DOHH2 (cell line): ENCODE measurements at regions not wholly inside any gene's neighbourhood (a gene's known extent, or its start where the extent isn't known, plus 50 kb on each side); places are given as distances from the start of the nearest gene placed in this dataset.

Experiments used
- H3F3A ChIP-seq: fragments of 200-600 bp; sonication (generic), shearing (Covaris generic); 2 replicates; pipeline ENCODE4 v1.6.0; 2016; ENCODE audit warnings: antibody characterized with exemption, mild to moderate bottlenecking; ENCODE audit not compliant: control insufficient read depth, insufficient read depth
- H3K27ac ChIP-seq: fragments of 200-600 bp; sonication (generic); 2 replicates; pipeline ENCODE4 v1.5.1; 2014; ENCODE audit warnings: low read depth, mild to moderate bottlenecking, low read length, moderate library complexity
- H3K27me3 ChIP-seq: fragments of 200-600 bp; sonication (generic); 2 replicates; pipeline ENCODE4 v1.6.1; 2014; ENCODE audit warnings: mild to moderate bottlenecking, low read length, mixed read lengths; ENCODE audit not compliant: control insufficient read depth
- H3K36me3 ChIP-seq: fragments of 200-600 bp; sonication (generic); 2 replicates; pipeline ENCODE4 v1.6.1; 2014; ENCODE audit warnings: mild to moderate bottlenecking, low read length, moderate library complexity, mixed read lengths; ENCODE audit not compliant: control insufficient read depth
- H3K4me1 ChIP-seq: fragments of 200-600 bp; sonication (generic); 2 replicates; pipeline ENCODE4 v1.6.1; 2014; ENCODE audit warnings: mild to moderate bottlenecking, low read length, mixed read lengths; ENCODE audit not compliant: control insufficient read depth
- H3K4me2 ChIP-seq: fragments of 200-600 bp; sonication (generic); 2 replicates; pipeline ENCODE4 v1.6.0; 2014; ENCODE audit warnings: mild to moderate bottlenecking, low read length, moderate library complexity
- H3K4me3 ChIP-seq: fragments of 200-600 bp; sonication (generic); 2 replicates; pipeline ENCODE4 v1.5.1; 2014; ENCODE audit warnings: mild to moderate bottlenecking, low read length, mixed read lengths
- H3K79me2 ChIP-seq: fragments of 200-600 bp; sonication (generic); 2 replicates; pipeline ENCODE4 v1.6.1; 2014; ENCODE audit warnings: mild to moderate bottlenecking, low read length, mixed read lengths; ENCODE audit not compliant: control insufficient read depth
- H3K9me2 ChIP-seq: fragments of 200-600 bp; sonication (generic); replicated peaks from 2 replicates; pipeline ENCODE4 v1.6.1; 2014; ENCODE audit warnings: mild to moderate bottlenecking, low read length, mixed read lengths; ENCODE audit not compliant: control insufficient read depth
- H3K9me3 ChIP-seq: fragments of 200-600 bp; sonication (generic); 2 replicates; pipeline ENCODE4 v1.6.1; 2014; ENCODE audit warnings: antibody characterized with exemption, low read length, mixed read lengths; ENCODE audit not compliant: control insufficient read depth, insufficient read depth
- H4K20me1 ChIP-seq: fragments of 200-600 bp; sonication (generic); 2 replicates; pipeline ENCODE4 v1.6.0; 2014; ENCODE audit warnings: low read depth, mild to moderate bottlenecking, antibody characterized with exemption, low read length, moderate library complexity; ENCODE audit not compliant: control insufficient read depth, insufficient read depth
- EZH2phosphoT487 ChIP-seq: fragments of 200-600 bp; sonication (generic); IDR thresholded peaks from 2 replicates; pipeline ENCODE4 v1.6.1; 2017; ENCODE audit warnings: borderline replicate concordance, mild to moderate bottlenecking, antibody characterized with exemption, low read length, moderate library complexity, mixed read lengths
- TF ChIP-seq, protein P1 (sequence below): fragments of 200-600 bp; sonication (generic); IDR thresholded peaks from one replicate; pipeline ENCODE4 v1.5.1; 2014; ENCODE audit warnings: antibody characterized with exemption, mild to moderate bottlenecking, low read depth, low read length; ENCODE audit not compliant: poor library complexity, severe bottlenecking

DNA sequence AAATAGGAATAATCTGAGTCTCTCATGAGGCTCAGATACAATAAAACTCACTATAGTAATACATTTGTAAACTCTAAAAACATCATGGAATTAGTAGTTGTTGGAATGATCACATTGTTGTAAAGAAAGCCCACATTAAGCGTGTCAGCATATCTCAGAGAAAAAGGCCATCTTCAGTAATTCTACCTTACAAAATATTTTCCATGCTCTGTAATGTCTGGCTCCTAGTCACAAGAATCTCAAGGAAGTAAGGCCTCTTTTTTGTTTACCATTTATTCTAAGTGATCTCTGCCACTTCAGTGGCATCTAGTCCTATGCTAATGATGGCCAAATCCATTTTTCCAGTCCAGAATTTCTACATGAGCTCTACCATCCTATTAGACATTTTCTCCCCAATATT is 240.2 kb upstream of the ZNF717 start:
- no peaks in the 10 kb centered on the region for H3K79me2 ChIP-seq
- H3K27me3 ChIP-seq: no peaks in the 10 kb centered on the region
- H3K4me2 ChIP-seq: no peak overlapping the region
- TF ChIP-seq EZH2phosphoT487: no peak
- TF ChIP-seq, protein P1, sequence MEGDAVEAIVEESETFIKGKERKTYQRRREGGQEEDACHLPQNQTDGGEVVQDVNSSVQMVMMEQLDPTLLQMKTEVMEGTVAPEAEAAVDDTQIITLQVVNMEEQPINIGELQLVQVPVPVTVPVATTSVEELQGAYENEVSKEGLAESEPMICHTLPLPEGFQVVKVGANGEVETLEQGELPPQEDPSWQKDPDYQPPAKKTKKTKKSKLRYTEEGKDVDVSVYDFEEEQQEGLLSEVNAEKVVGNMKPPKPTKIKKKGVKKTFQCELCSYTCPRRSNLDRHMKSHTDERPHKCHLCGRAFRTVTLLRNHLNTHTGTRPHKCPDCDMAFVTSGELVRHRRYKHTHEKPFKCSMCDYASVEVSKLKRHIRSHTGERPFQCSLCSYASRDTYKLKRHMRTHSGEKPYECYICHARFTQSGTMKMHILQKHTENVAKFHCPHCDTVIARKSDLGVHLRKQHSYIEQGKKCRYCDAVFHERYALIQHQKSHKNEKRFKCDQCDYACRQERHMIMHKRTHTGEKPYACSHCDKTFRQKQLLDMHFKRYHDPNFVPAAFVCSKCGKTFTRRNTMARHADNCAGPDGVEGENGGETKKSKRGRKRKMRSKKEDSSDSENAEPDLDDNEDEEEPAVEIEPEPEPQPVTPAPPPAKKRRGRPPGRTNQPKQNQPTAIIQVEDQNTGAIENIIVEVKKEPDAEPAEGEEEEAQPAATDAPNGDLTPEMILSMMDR: no peak
- H3K36me3 ChIP-seq: no peaks in the 10 kb centered on the region
- H3K4me3 ChIP-seq: no peak overlapping the region
- H3K9me3 ChIP-seq: no peaks in the 10 kb centered on the region
- no peaks in the 10 kb centered on the region for H4K20me1 ChIP-seq
- H3K4me1 ChIP-seq: no peaks in the 10 kb centered on the region
- H3K27ac ChIP-seq: no peak overlapping the region
- H3F3A ChIP-seq: no peaks in the 10 kb centered on the region
- H3K9me2 ChIP-seq: no peaks in the 10 kb centered on the region

GRCh38 chr3:76026379-76026778 is 241.0 kb upstream of the ZNF717 start:
- Histone ChIP-seq H3K27ac (no peak overlapping the region), H3K36me3 (no peaks in the 10 kb centered on the region), H3K4me3 (no peak overlapping the region), H3K9me3 (no peaks in the 10 kb centered on the region), H3K4me2 (no peak overlapping the region), H3F3A (no peaks in the 10 kb centered on the region), H3K27me3 (no peaks in the 10 kb centered on the region), H3K9me2 (no peaks in the 10 kb centered on the region), H4K20me1 (no peaks in the 10 kb centered on the region), H3K79me2 (no peaks in the 10 kb centered on the region), H3K4me1 (no peaks in the 10 kb centered on the region)
- TF ChIP-seq, protein P1: no peak
- no peak for TF ChIP-seq EZH2phosphoT487

GRCh38 chr3:76028774-76029173 is 243.4 kb upstream of the ZNF717 start:
- H3K9me3 ChIP-seq: no peaks in the 10 kb centered on the region
- H3K9me2 ChIP-seq: no peaks in the 10 kb centered on the region
- H3K4me2 ChIP-seq: no peak overlapping the region
- no peaks in the 10 kb centered on the region for H3K79me2 ChIP-seq
- H3K4me1 ChIP-seq: no peaks in the 10 kb centered on the region
- H3F3A ChIP-seq: no peaks in the 10 kb centered on the region
- H3K36me3 ChIP-seq: no peaks in the 10 kb centered on the region
- no peaks in the 10 kb centered on the region for H3K27me3 ChIP-seq
- TF ChIP-seq EZH2phosphoT487: no peak
- TF ChIP-seq, protein P1: no peak
- no peak overlapping the region for H3K4me3 ChIP-seq
- H3K27ac ChIP-seq: no peak overlapping the region
- no peaks in the 10 kb centered on the region for H4K20me1 ChIP-seq

GRCh38 chr3:76034649-76035048 is 249.3 kb upstream of the ZNF717 start:
- no peak overlapping the region for H3K4me3 ChIP-seq
- no peaks in the 10 kb centered on the region for H4K20me1 ChIP-seq
- TF ChIP-seq, protein P1: no peak
- TF ChIP-seq EZH2phosphoT487: no peak
- H3K79me2 ChIP-seq: no peaks in the 10 kb centered on the region
- no peaks in the 10 kb centered on the region for H3K9me3 ChIP-seq
- no peaks in the 10 kb centered on the region for H3F3A ChIP-seq
- H3K27ac ChIP-seq: no peak overlapping the region
- no peaks in the 10 kb centered on the region for H3K4me1 ChIP-seq
- no peak overlapping the region for H3K4me2 ChIP-seq
- no peaks in the 10 kb centered on the region for H3K9me2 ChIP-seq
- no peaks in the 10 kb centered on the region for H3K27me3 ChIP-seq
- no peaks in the 10 kb centered on the region for H3K36me3 ChIP-seq
